SJCRH30 (cell line): ENCODE measurements at regions not wholly inside any gene's neighbourhood (a gene's known extent, or its start where the extent isn't known, plus 50 kb on each side); places are given as distances from the start of the nearest gene placed in this dataset.
"Not testable (repeated sequence)": the region's sequence is repeated elsewhere in the genome, so short reads cannot be mapped to it uniquely, and the experiment has no call there.

Source experiments
- DNase-seq, 2 experiments: peaks; one replicate each; pipeline ENCODE4 v3.0.0-alpha.2; 2015 to 2020
- H3K27ac ChIP-seq: fragments of 250-450 bp; sonication (Bioruptor Pico); 2 replicates; pipeline ENCODE4 v1.5.1; 2020; ENCODE audit warnings: mild to moderate bottlenecking, moderate library complexity
- H3K27me3 ChIP-seq: fragments of 250-450 bp; sonication (Bioruptor Pico); 2 replicates; pipeline ENCODE4 v1.5.1; 2020; ENCODE audit warnings: mild to moderate bottlenecking, moderate library complexity
- H3K36me3 ChIP-seq: fragments of 250-450 bp; sonication (Bioruptor Pico); 2 replicates; pipeline ENCODE4 v1.5.1; 2020; ENCODE audit warnings: mild to moderate bottlenecking, moderate library complexity
- H3K4me1 ChIP-seq: fragments of 250-450 bp; sonication (Bioruptor Pico); 2 replicates; pipeline ENCODE4 v1.5.1; 2020; ENCODE audit warnings: mild to moderate bottlenecking, moderate library complexity
- H3K4me3 ChIP-seq: fragments of 250-450 bp; sonication (Bioruptor Pico); 2 replicates; pipeline ENCODE4 v1.5.1; 2020; ENCODE audit warnings: mild to moderate bottlenecking, moderate library complexity
- H3K9me3 ChIP-seq: fragments of 250-450 bp; sonication (Bioruptor Pico); replicated peaks from 2 replicates; pipeline ENCODE4 v1.5.1; 2020; ENCODE audit warnings: mild to moderate bottlenecking, moderate library complexity

- no peak for DNase-seq
- no peaks in the 10 kb centered on the region for H3K9me3 ChIP-seq
- H3K27ac ChIP-seq: no peak overlapping the region
- H3K27me3 ChIP-seq: 0 out of 2 replicates have a peak, but pooled peaks cover 2% of the 10 kb centered on the region
- no peak overlapping the region for H3K4me3 ChIP-seq
- H3K4me1 ChIP-seq: no peaks in the 10 kb centered on the region
- no peaks in the 10 kb centered on the region for H3K36me3 ChIP-seq
Observed at GRCh38 chr22:47540011-47540410, 777.6 kb downstream of the TBC1D22A start.

GRCh38 chr22:47539374-47539773, 776.9 kb downstream of the TBC1D22A start:
- no peaks in the 10 kb centered on the region; the same call in 1 of the 2 replicates for H3K4me1 ChIP-seq
- H3K9me3 ChIP-seq: no peaks in the 10 kb centered on the region
- no peak for DNase-seq
- no peaks in the 10 kb centered on the region for H3K36me3 ChIP-seq
- H3K4me3 ChIP-seq: no peak overlapping the region
- peaks cover 8% of the 10 kb centered on the region; the same call in 1 of the 2 replicates for H3K27me3 ChIP-seq
- H3K27ac ChIP-seq: no peak overlapping the region

- no peaks in the 10 kb centered on the region for H3K36me3 ChIP-seq
- no peaks in the 10 kb centered on the region; the same call in 1 of the 2 replicates for H3K4me1 ChIP-seq
- peaks cover 5% of the 10 kb centered on the region; the same call in 1 of the 2 replicates for H3K27me3 ChIP-seq
- no peak overlapping the region for H3K27ac ChIP-seq
- H3K4me3 ChIP-seq: no peak overlapping the region
- no peak for DNase-seq
- H3K9me3 ChIP-seq: no peaks in the 10 kb centered on the region
Observed at GRCh38 chr22:47535681-47536080, 773.2 kb downstream of the TBC1D22A start.

GRCh38 chr22:47534804-47535410, 772.5 kb downstream of the TBC1D22A start:
- Histone ChIP-seq H3K4me1 (no peaks in the 10 kb centered on the region; the same call in 1 of the 2 replicates), H3K27ac (no peak overlapping the region), H3K27me3 (peaks cover 5% of the 10 kb centered on the region; the same call in 1 of the 2 replicates), H3K9me3 (no peaks in the 10 kb centered on the region), H3K36me3 (no peaks in the 10 kb centered on the region), H3K4me3 (no peak overlapping the region)
- DNase-seq: no peak

GRCh38 chr22:47533961-47534803, 771.7 kb downstream of the TBC1D22A start:
- peak in 1 of 2 experiments; percentile 29 for DNase-seq
- no peak overlapping the region for H3K4me3 ChIP-seq
- no peaks in the 10 kb centered on the region; the same call in 1 of the 2 replicates for H3K4me1 ChIP-seq
- H3K36me3 ChIP-seq: no peaks in the 10 kb centered on the region
- H3K27ac ChIP-seq: no peak overlapping the region
- peaks cover 10% of the 10 kb centered on the region; the same call in 1 of the 2 replicates for H3K27me3 ChIP-seq
- no peaks in the 10 kb centered on the region for H3K9me3 ChIP-seq

- H3K9me3 ChIP-seq: no peaks in the 10 kb centered on the region
- no peak for DNase-seq
- no peak overlapping the region for H3K27ac ChIP-seq
Observed at GRCh38 chr22:47517062-47517461, 754.6 kb downstream of the TBC1D22A start.

GRCh38 chr22:47515384-47516125, 753.1 kb downstream of the TBC1D22A start:
- peak in 1 of 2 experiments; percentile 10 for DNase-seq
- Histone ChIP-seq H3K9me3 (no peaks in the 10 kb centered on the region), H3K27ac (no peak overlapping the region), H3K27me3 (no peaks in the 10 kb centered on the region), H3K36me3 (no peaks in the 10 kb centered on the region), H3K4me3 (no peak overlapping the region), H3K4me1 (no peaks in the 10 kb centered on the region)

More at GRCh38 chr22:47517062-47517461, 754.6 kb downstream of the TBC1D22A start:
- no peaks in the 10 kb centered on the region for H3K27me3 ChIP-seq
- no peak overlapping the region for H3K4me3 ChIP-seq
- H3K4me1 ChIP-seq: no peaks in the 10 kb centered on the region
- no peaks in the 10 kb centered on the region for H3K36me3 ChIP-seq

- Histone ChIP-seq H3K4me3 (no peak overlapping the region), H3K27me3 (no peaks in the 10 kb centered on the region), H3K4me1 (no peaks in the 10 kb centered on the region), H3K36me3 (no peaks in the 10 kb centered on the region), H3K27ac (no peak overlapping the region), H3K9me3 (no peaks in the 10 kb centered on the region)
- DNase-seq: no peak
Observed at GRCh38 chr22:47512617-47513016, 750.2 kb downstream of the TBC1D22A start.

- H3K36me3 ChIP-seq: no peaks in the 10 kb centered on the region
- H3K4me3 ChIP-seq: no peak overlapping the region
- H3K9me3 ChIP-seq: no peaks in the 10 kb centered on the region
- no peaks in the 10 kb centered on the region for H3K27me3 ChIP-seq
- no peaks in the 10 kb centered on the region for H3K4me1 ChIP-seq
- DNase-seq: no peak
- H3K27ac ChIP-seq: no peak overlapping the region
Observed at GRCh38 chr22:47504962-47505361, 742.5 kb downstream of the TBC1D22A start.

GRCh38 chr22:47498969-47499495, 736.6 kb downstream of the TBC1D22A start:
- no peak overlapping the region for H3K27ac ChIP-seq
- no peaks in the 10 kb centered on the region for H3K4me1 ChIP-seq
- no peaks in the 10 kb centered on the region for H3K9me3 ChIP-seq
- no peak for DNase-seq
- no peaks in the 10 kb centered on the region for H3K27me3 ChIP-seq
- H3K4me3 ChIP-seq: no peak overlapping the region
- H3K36me3 ChIP-seq: no peaks in the 10 kb centered on the region

GRCh38 chr22:47497666-47498065, 735.2 kb downstream of the TBC1D22A start:
- H3K27ac ChIP-seq: no peak overlapping the region
- no peak for DNase-seq
- H3K4me1 ChIP-seq: no peaks in the 10 kb centered on the region
- no peaks in the 10 kb centered on the region for H3K27me3 ChIP-seq
- H3K9me3 ChIP-seq: no peaks in the 10 kb centered on the region
- no peaks in the 10 kb centered on the region for H3K36me3 ChIP-seq
- H3K4me3 ChIP-seq: no peak overlapping the region

GRCh38 chr22:47495110-47495509, 732.7 kb downstream of the TBC1D22A start:
- no peak for DNase-seq
- Histone ChIP-seq H3K4me1 (no peaks in the 10 kb centered on the region), H3K27ac (no peak overlapping the region), H3K27me3 (no peaks in the 10 kb centered on the region), H3K4me3 (no peak overlapping the region), H3K9me3 (no peaks in the 10 kb centered on the region), H3K36me3 (no peaks in the 10 kb centered on the region)

- DNase-seq, H3K4me1 ChIP-seq, H3K27me3 ChIP-seq, H3K9me3 ChIP-seq, H3K4me3 ChIP-seq, H3K36me3 ChIP-seq, H3K27ac ChIP-seq: not testable (repeated sequence)
Observed at GRCh38 chr22:47488131-47488530, 725.7 kb downstream of the TBC1D22A start.

GRCh38 chr22:47486569-47487312, 724.3 kb downstream of the TBC1D22A start:
- Histone ChIP-seq H3K27me3 (no peaks in the 10 kb centered on the region), H3K4me1 (no peaks in the 10 kb centered on the region), H3K9me3 (no peaks in the 10 kb centered on the region), H3K4me3 (no peak overlapping the region), H3K36me3 (no peaks in the 10 kb centered on the region), H3K27ac (no peak overlapping the region)
- DNase-seq: no peak
